ENCODE measurements at regions not wholly inside any gene's neighbourhood (a gene's known extent, or its start where the extent isn't known, plus 50 kb on each side); places are given as distances from the start of the nearest gene placed in this dataset.

GRCh38 chr11:121839781-121840180 lies 276.2 kb downstream of the BLID start:
- H3K9me2 ChIP-seq (ENCODE audit: insufficient read depth): no peaks in the 10 kb centered on the region
- TF ChIP-seq SP1 (IDR thresholded peaks at IDR 0.05; ENCODE audit: low read depth): no peak
- TF ChIP-seq EZH2phosphoT487 (IDR thresholded peaks at IDR 0.05; ENCODE audit: borderline replicate concordance): no peak
- TF ChIP-seq POLR2A (IDR thresholded peaks at IDR 0.05; ENCODE audit: borderline replicate concordance, extremely low read depth, insufficient read depth, insufficient read length): no peak
- TF ChIP-seq CBX3 (IDR thresholded peaks at IDR 0.05; ENCODE audit: low read depth): no peak
- no peak for TF ChIP-seq YY1 (IDR thresholded peaks at IDR 0.05; ENCODE audit: extremely low read depth, insufficient replicate concordance, low read depth, low read length)
- TF ChIP-seq SIN3A (IDR thresholded peaks at IDR 0.05; ENCODE audit: low read depth): no peak
- TF ChIP-seq ZFX (IDR thresholded peaks at IDR 0.05): no peak
- no peak for TF ChIP-seq SRF (IDR thresholded peaks at IDR 0.05; ENCODE audit: low read depth)
- TF ChIP-seq POLR2AphosphoS5 (IDR thresholded peaks at IDR 0.05; ENCODE audit: low read depth, low read length): no peak
- TF ChIP-seq EGR1 (IDR thresholded peaks at IDR 0.05; ENCODE audit: low read depth): no peak
- TF ChIP-seq FOSL1 (IDR thresholded peaks at IDR 0.05; ENCODE audit: low read depth): no peak
- TF ChIP-seq ZNF274 (IDR thresholded peaks at IDR 0.05; ENCODE audit: low read depth, low read length): no peak
- no peak for TF ChIP-seq JUND (IDR thresholded peaks at IDR 0.05)
- POLR2A ChIA-PET: no interaction called here
- H3K27me3 ChIP-seq (ENCODE audit: insufficient read depth, low read length): no peaks in the 10 kb centered on the region
- ATAC-seq (no peak), DNase-seq (ENCODE audit: low read depth, low spot score) (no peak)
- H3K4me2 ChIP-seq (ENCODE audit: low read length): no peak overlapping the region
- H3K27ac ChIP-seq (ENCODE audit: low read depth, low read length): no peak overlapping the region
- no peaks in the 10 kb centered on the region for H3K79me2 ChIP-seq (ENCODE audit: insufficient read depth, low read length)
- peaks cover 1 to 5% of the 10 kb centered on the region in 2 experiments; a peak in 2 of 4 replicates for H3K9me3 ChIP-seq (ENCODE audit: control insufficient read depth in 1 of 2, insufficient read depth in 1 of 2, low read depth in 1 of 2, low read length in 2 of 2)
- H3K4me1 ChIP-seq (ENCODE audit: control insufficient read depth in 1 of 2, insufficient read depth in 2 of 2, low read length in 2 of 2): no peaks in the 10 kb centered on the region
- RAD21 ChIA-PET (ENCODE audit: low non-redundant PET in 1 of 2, low total read pairs in 2 of 2, uncharacterized antibody in 2 of 2, unreplicated experiment in 2 of 2): no interaction called here
- intact Hi-C loops (cut with micrococcal nuclease): no loop called here
- no peaks in the 10 kb centered on the region for H4K20me1 ChIP-seq (ENCODE audit: insufficient read depth)
- no peak overlapping the region for H2AFZ ChIP-seq (ENCODE audit: low read depth, low read length, poor library complexity, severe bottlenecking)
- H3K9ac ChIP-seq (ENCODE audit: low read length): no peak overlapping the region
- CTCF ChIA-PET: no interaction called here
- H3K4me3 ChIP-seq (replicated peaks in 1 of 2; ENCODE audit: low read depth in 1 of 2, low read length in 2 of 2): no peak overlapping the region
- no TSS peak for BruUV-seq (replicated peaks)
- H3K36me3 ChIP-seq (ENCODE audit: control insufficient read depth in 1 of 2, insufficient read depth in 2 of 2, low read length in 2 of 2): no peaks in the 10 kb centered on the region

GRCh38 chr11:121838571-121838970 lies 277.4 kb downstream of the BLID start:
- H3K36me3 ChIP-seq (ENCODE audit: control insufficient read depth in 1 of 2, insufficient read depth in 2 of 2, low read length in 2 of 2): no peaks in the 10 kb centered on the region
- BruUV-seq (replicated peaks): no TSS peak
- no peaks in the 10 kb centered on the region for H3K79me2 ChIP-seq (ENCODE audit: insufficient read depth, low read length)
- RAD21 ChIA-PET (ENCODE audit: low non-redundant PET in 1 of 2, low total read pairs in 2 of 2, uncharacterized antibody in 2 of 2, unreplicated experiment in 2 of 2): no interaction called here
- CTCF ChIA-PET: no interaction called here
- H3K9ac ChIP-seq (ENCODE audit: low read length): no peak overlapping the region
- H2AFZ ChIP-seq (ENCODE audit: low read depth, low read length, poor library complexity, severe bottlenecking): no peak overlapping the region
- intact Hi-C loops (cut with micrococcal nuclease): no loop called here
- peaks cover 3 to 5% of the 10 kb centered on the region in 2 experiments; a peak in 2 of 4 replicates for H3K9me3 ChIP-seq (ENCODE audit: control insufficient read depth in 1 of 2, insufficient read depth in 1 of 2, low read depth in 1 of 2, low read length in 2 of 2)
- no peak overlapping the region for H3K4me2 ChIP-seq (ENCODE audit: low read length)
- H3K27ac ChIP-seq (ENCODE audit: low read depth, low read length): no peak overlapping the region
- no peak for TF ChIP-seq RAD21 (IDR thresholded peaks at IDR 0.05; ENCODE audit: low read depth)
- no peak for TF ChIP-seq SRF (IDR thresholded peaks at IDR 0.05; ENCODE audit: low read depth)
- no peak for TF ChIP-seq POLR2A (IDR thresholded peaks at IDR 0.05; ENCODE audit: borderline replicate concordance, extremely low read depth, insufficient read depth, insufficient read length)
- TF ChIP-seq SP1 (IDR thresholded peaks at IDR 0.05; ENCODE audit: low read depth): no peak
- no peak for TF ChIP-seq ELF1 (IDR thresholded peaks at IDR 0.05; ENCODE audit: borderline replicate concordance, low read depth)
- TF ChIP-seq EZH2phosphoT487 (IDR thresholded peaks at IDR 0.05; ENCODE audit: borderline replicate concordance): no peak
- no peak for TF ChIP-seq JUND (IDR thresholded peaks at IDR 0.05)
- no peak for TF ChIP-seq MAX (IDR thresholded peaks at IDR 0.05)
- TF ChIP-seq TCF7L2 (IDR thresholded peaks at IDR 0.05; ENCODE audit: borderline replicate concordance, extremely low read depth, insufficient read depth, insufficient read length): no peak
- TF ChIP-seq CEBPB (IDR thresholded peaks at IDR 0.05; ENCODE audit: low read depth): no peak
- TF ChIP-seq FOSL1 (IDR thresholded peaks at IDR 0.05; ENCODE audit: low read depth): no peak
- TF ChIP-seq EGR1 (IDR thresholded peaks at IDR 0.05; ENCODE audit: low read depth): no peak
- TF ChIP-seq CBX3 (IDR thresholded peaks at IDR 0.05; ENCODE audit: low read depth): no peak
- no peak for TF ChIP-seq SIN3A (IDR thresholded peaks at IDR 0.05; ENCODE audit: low read depth)
- TF ChIP-seq POLR2AphosphoS5 (IDR thresholded peaks at IDR 0.05; ENCODE audit: low read depth, low read length): no peak
- TF ChIP-seq ZFX (IDR thresholded peaks at IDR 0.05): no peak
- TF ChIP-seq CTCF (IDR thresholded peaks at IDR 0.05 in 2 of 3, conservative IDR thresholded peaks at IDR 0.05 in 1 of 3; ENCODE audit: borderline replicate concordance in 1 of 3, insufficient read depth in 1 of 3, low read depth in 2 of 3, low read length in 2 of 3): no peak
- TF ChIP-seq ZNF274 (IDR thresholded peaks at IDR 0.05; ENCODE audit: low read depth, low read length): no peak
- POLR2A ChIA-PET: no interaction called here
- ATAC-seq: no peak
- no peaks in the 10 kb centered on the region for H3K9me2 ChIP-seq (ENCODE audit: insufficient read depth)
- H3K4me1 ChIP-seq (ENCODE audit: control insufficient read depth in 1 of 2, insufficient read depth in 2 of 2, low read length in 2 of 2): no peaks in the 10 kb centered on the region
- no peaks in the 10 kb centered on the region for H3K27me3 ChIP-seq (ENCODE audit: insufficient read depth, low read length)
- DNase-seq (ENCODE audit: low read depth, low spot score): no peak
- H3K4me3 ChIP-seq (replicated peaks in 1 of 2; ENCODE audit: low read depth in 1 of 2, low read length in 2 of 2): no peak overlapping the region
- no peaks in the 10 kb centered on the region for H4K20me1 ChIP-seq (ENCODE audit: insufficient read depth)

All from HCT116 (cell line).